ENCODE measurements at regions not wholly inside any gene's neighbourhood (a gene's known extent, or its start where the extent isn't known, plus 50 kb on each side); places are given as distances from the start of the nearest gene placed in this dataset.

GRCh38 chr11:92767416-92767815, 202.0 kb upstream of the MTNR1B start:
- Histone ChIP-seq H4K20me1 (ENCODE audit: low read depth) (no peaks in the 10 kb centered on the region), H3K79me2 (ENCODE audit: low read depth) (no peaks in the 10 kb centered on the region), H3K4me2 (no peak overlapping the region), H2AFZ (replicated peaks) (no peak overlapping the region), H3K9ac (no peak overlapping the region), H3K4me3 (no peak overlapping the region), H3K27ac (no peak overlapping the region), H3K4me1 (peaks cover 20% of the 10 kb centered on the region), H3K9me3 (ENCODE audit: low read depth) (no peaks in the 10 kb centered on the region), H3K36me3 (no peaks in the 10 kb centered on the region), H3K27me3 (no peaks in the 10 kb centered on the region), H3F3A (ENCODE audit: low read depth) (peaks cover 5% of the 10 kb centered on the region)
- peaks cover 28% of the 10 kb centered on the region for H3K36me3 Mint-ChIP-seq
- no peak for DNase-seq (ENCODE audit: low spot score)
- peak overlapping the region; percentile 6 for H3K4me3 Mint-ChIP-seq
- H3K27me3 Mint-ChIP-seq (ENCODE audit: insufficient read depth, low read depth): no peaks in the 10 kb centered on the region
- no peak overlapping the region for H3K27ac Mint-ChIP-seq
- no peak for TF ChIP-seq EZH2 (IDR thresholded peaks at IDR 0.05)
- no peak for TF ChIP-seq EZH2phosphoT487 (IDR thresholded peaks at IDR 0.05)
- no peak for TF ChIP-seq CTCF (IDR thresholded peaks at IDR 0.05)
- no peaks in the 10 kb centered on the region for H3K9me3 Mint-ChIP-seq
- H3K4me1 Mint-ChIP-seq: peaks cover 35% of the 10 kb centered on the region

DNA sequence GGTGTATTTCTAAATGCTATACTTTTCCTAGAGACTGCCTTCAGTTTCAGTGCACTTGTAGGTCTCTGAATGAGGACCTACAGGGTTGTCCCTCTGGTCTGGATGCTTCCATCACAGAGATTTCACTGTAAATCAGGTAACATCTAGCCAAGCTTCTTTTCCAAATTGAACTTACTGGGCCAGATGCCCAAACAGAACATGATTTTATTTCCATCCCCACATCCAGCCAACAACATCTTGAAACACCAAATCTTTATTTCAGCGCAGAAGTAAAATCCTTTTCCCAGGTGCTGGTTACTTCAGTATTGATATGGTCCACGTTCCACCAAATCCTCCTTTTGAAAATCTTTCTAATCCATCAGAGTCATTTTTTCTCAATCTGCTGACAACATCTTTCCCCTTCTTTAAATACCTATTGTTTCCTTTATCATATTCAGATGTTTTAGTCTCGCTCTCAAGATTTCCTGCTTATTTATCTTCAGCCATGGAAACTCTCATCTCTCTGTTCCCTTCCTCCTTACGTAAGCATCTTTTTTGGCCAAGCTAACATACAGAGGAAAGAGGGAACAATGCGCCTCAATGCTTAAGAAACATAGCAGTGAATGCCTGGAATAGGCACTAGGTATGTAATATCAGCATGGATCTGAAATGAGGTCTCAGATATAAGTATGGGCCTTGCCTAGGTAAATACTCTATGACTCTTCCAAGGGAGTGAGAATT, 201.2 kb upstream of the MTNR1B start:
- no peaks in the 10 kb centered on the region for H3K27me3 ChIP-seq
- no peak overlapping the region for H3K27ac ChIP-seq
- no peaks in the 10 kb centered on the region for H3K9me3 Mint-ChIP-seq
- no peak overlapping the region for H3K27ac Mint-ChIP-seq
- no peak overlapping the region for H3K9ac ChIP-seq
- H3K4me3 ChIP-seq: no peak overlapping the region
- H2AFZ ChIP-seq (replicated peaks): no peak overlapping the region
- H3K36me3 ChIP-seq: no peaks in the 10 kb centered on the region
- no peak for TF ChIP-seq CTCF (IDR thresholded peaks at IDR 0.05)
- no peak for TF ChIP-seq EZH2phosphoT487 (IDR thresholded peaks at IDR 0.05)
- no peak for TF ChIP-seq EZH2 (IDR thresholded peaks at IDR 0.05)
- no peaks in the 10 kb centered on the region for H3K79me2 ChIP-seq (ENCODE audit: low read depth)
- H3K4me3 Mint-ChIP-seq: no peak overlapping the region
- no peak for DNase-seq (ENCODE audit: low spot score)
- no peaks in the 10 kb centered on the region for H3K9me3 ChIP-seq (ENCODE audit: low read depth)
- peaks cover 25% of the 10 kb centered on the region for H3K36me3 Mint-ChIP-seq
- H3K4me1 ChIP-seq: peaks cover 19% of the 10 kb centered on the region
- no peak overlapping the region for H3K4me2 ChIP-seq
- H3F3A ChIP-seq (ENCODE audit: low read depth): peaks cover 5% of the 10 kb centered on the region
- no peaks in the 10 kb centered on the region for H3K27me3 Mint-ChIP-seq (ENCODE audit: insufficient read depth, low read depth)
- H3K4me1 Mint-ChIP-seq: peaks cover 33% of the 10 kb centered on the region
- no peaks in the 10 kb centered on the region for H4K20me1 ChIP-seq (ENCODE audit: low read depth)

DNA sequence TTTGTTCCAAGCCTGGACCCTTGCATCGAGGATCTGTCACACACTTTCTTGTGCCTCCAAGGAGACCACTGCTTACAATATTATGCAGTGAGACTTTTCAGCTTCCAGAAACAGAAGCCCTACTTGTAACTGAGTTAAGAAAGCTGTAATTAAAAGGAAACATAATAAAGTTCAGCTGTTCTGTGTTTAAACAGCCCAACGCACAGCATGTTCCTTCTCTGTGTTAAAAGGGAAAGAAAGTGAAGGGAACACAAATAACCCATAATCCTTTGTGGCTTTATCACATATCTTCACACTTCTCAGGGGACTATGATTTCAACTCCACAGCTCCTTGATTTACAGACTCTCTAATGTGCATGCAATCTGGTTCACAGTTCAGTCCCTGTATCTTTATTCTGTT, 200.3 kb upstream of the MTNR1B start:
- Histone ChIP-seq H3F3A (ENCODE audit: low read depth) (peaks cover 5% of the 10 kb centered on the region), H3K4me2 (no peak overlapping the region), H3K9me3 (ENCODE audit: low read depth) (no peaks in the 10 kb centered on the region), H3K27ac (no peak overlapping the region), H3K4me1 (peaks cover 17% of the 10 kb centered on the region), H3K27me3 (no peaks in the 10 kb centered on the region), H3K79me2 (ENCODE audit: low read depth) (no peaks in the 10 kb centered on the region), H2AFZ (replicated peaks) (no peak overlapping the region), H3K4me3 (no peak overlapping the region), H3K9ac (no peak overlapping the region), H3K36me3 (no peaks in the 10 kb centered on the region), H4K20me1 (ENCODE audit: low read depth) (no peaks in the 10 kb centered on the region)
- H3K4me3 Mint-ChIP-seq: no peak overlapping the region
- H3K4me1 Mint-ChIP-seq: peaks cover 29% of the 10 kb centered on the region
- H3K36me3 Mint-ChIP-seq: peaks cover 20% of the 10 kb centered on the region
- no peak for DNase-seq (ENCODE audit: low spot score)
- TF ChIP-seq EZH2phosphoT487 (IDR thresholded peaks at IDR 0.05): no peak
- no peak for TF ChIP-seq CTCF (IDR thresholded peaks at IDR 0.05)
- no peak for TF ChIP-seq EZH2 (IDR thresholded peaks at IDR 0.05)
- H3K9me3 Mint-ChIP-seq: no peaks in the 10 kb centered on the region
- H3K27ac Mint-ChIP-seq: no peak overlapping the region
- no peaks in the 10 kb centered on the region for H3K27me3 Mint-ChIP-seq (ENCODE audit: insufficient read depth, low read depth)
